ENCODE measurements at regions not wholly inside any gene's neighbourhood (a gene's known extent, or its start where the extent isn't known, plus 50 kb on each side); places are given as distances from the start of the nearest gene placed in this dataset.

DNA sequence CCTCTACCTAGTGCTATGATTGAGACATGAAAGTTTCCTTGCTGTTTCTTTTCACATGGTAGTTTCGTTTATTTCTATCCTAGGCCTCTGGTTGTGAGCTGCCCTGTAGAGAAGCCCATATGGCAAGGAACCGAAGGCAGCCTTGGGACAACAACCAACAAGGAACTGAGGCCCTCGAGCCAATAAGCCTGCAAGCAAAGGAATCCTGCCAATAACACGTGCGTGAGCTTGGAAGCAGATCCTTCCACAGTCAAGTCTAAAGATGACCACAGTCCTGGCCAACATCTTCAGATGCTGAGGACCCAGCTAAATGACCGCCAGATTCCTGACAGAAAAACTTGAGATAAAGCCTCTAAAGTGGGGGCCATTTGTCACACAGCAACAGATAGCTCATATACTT is 100.4 kb upstream of the FAM9B start:
- H3K36me3 Mint-ChIP-seq (ENCODE audit: low read depth, unreplicated experiment), result no peaks in the 10 kb centered on the region
- H3K4me1 Mint-ChIP-seq (ENCODE audit: unreplicated experiment), result no peaks in the 10 kb centered on the region
- H3K9me3 Mint-ChIP-seq (ENCODE audit: unreplicated experiment), result no peaks in the 10 kb centered on the region
- no peak for DNase-seq (ENCODE audit: low spot score)
- H3K27me3 Mint-ChIP-seq (ENCODE audit: unreplicated experiment), result peaks cover 2% of the 10 kb centered on the region
- no peak overlapping the region for H3K4me3 Mint-ChIP-seq (ENCODE audit: unreplicated experiment)
- TF ChIP-seq, protein P1, sequence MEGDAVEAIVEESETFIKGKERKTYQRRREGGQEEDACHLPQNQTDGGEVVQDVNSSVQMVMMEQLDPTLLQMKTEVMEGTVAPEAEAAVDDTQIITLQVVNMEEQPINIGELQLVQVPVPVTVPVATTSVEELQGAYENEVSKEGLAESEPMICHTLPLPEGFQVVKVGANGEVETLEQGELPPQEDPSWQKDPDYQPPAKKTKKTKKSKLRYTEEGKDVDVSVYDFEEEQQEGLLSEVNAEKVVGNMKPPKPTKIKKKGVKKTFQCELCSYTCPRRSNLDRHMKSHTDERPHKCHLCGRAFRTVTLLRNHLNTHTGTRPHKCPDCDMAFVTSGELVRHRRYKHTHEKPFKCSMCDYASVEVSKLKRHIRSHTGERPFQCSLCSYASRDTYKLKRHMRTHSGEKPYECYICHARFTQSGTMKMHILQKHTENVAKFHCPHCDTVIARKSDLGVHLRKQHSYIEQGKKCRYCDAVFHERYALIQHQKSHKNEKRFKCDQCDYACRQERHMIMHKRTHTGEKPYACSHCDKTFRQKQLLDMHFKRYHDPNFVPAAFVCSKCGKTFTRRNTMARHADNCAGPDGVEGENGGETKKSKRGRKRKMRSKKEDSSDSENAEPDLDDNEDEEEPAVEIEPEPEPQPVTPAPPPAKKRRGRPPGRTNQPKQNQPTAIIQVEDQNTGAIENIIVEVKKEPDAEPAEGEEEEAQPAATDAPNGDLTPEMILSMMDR (IDR thresholded peaks at IDR 0.05; ENCODE audit: unreplicated experiment), result no peak
- no peak overlapping the region for H3K27ac Mint-ChIP-seq (ENCODE audit: unreplicated experiment)

DNA sequence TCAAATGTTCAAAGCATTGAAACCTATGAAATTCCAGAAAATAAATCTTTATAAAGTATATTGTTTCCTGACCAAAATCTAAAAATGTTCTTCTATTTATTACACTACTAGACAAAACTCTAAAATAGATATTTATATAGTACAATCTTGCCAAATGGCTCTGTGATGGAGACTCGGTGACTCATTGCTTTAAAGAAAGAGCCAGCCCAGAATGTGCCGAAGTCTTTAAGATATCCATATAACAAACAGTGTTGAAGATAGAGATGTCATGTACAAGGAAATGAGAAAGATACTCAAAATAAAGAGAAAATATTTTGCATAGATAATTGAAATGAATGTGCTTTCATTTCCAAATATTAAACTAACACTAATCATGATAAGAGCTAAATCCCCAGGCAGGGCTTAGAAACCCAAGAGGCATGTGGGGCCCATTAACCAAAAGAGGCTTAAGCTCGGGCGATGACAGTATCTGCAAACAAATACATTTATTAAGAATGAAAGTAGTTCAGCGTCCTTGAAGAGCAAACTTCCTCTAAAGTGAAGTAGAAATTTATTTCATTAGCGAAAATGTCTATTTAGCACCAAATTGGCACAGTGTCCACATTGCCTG is 102.1 kb upstream of the FAM9B start:
- Mint-ChIP-seq H3K9me3 (ENCODE audit: unreplicated experiment) (no peaks in the 10 kb centered on the region), H3K27me3 (ENCODE audit: unreplicated experiment) (no peaks in the 10 kb centered on the region), H3K4me1 (ENCODE audit: unreplicated experiment) (no peaks in the 10 kb centered on the region), H3K4me3 (ENCODE audit: unreplicated experiment) (no peak overlapping the region), H3K36me3 (ENCODE audit: low read depth, unreplicated experiment) (no peaks in the 10 kb centered on the region), H3K27ac (ENCODE audit: unreplicated experiment) (no peak overlapping the region)
- TF ChIP-seq, protein P1 (IDR thresholded peaks at IDR 0.05; ENCODE audit: unreplicated experiment), result no peak
- DNase-seq (ENCODE audit: low spot score), result no peak

DNA sequence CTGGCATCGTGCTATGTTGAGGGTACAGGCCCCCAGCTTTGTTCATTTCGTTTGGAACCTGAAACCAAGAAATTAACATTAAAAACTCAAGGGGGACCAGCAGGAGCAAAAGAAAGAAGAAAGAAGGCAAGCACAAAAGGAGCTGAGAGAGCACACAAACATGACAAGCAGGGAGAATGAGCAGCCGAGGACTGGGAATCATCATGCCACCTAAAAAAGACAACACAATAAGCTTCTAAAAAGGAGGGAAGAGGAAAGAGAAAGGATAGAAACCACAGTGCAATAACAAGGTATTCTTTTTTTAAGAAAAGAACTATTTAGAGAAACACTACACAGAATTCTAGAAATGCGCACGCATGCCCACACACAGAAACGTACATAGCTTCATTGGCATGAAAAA is 103.2 kb upstream of the FAM9B start:
- no peaks in the 10 kb centered on the region for H3K4me1 Mint-ChIP-seq (ENCODE audit: unreplicated experiment)
- H3K27me3 Mint-ChIP-seq (ENCODE audit: unreplicated experiment), result no peaks in the 10 kb centered on the region
- H3K27ac Mint-ChIP-seq (ENCODE audit: unreplicated experiment), result no peak overlapping the region
- H3K36me3 Mint-ChIP-seq (ENCODE audit: low read depth, unreplicated experiment), result no peaks in the 10 kb centered on the region
- H3K9me3 Mint-ChIP-seq (ENCODE audit: unreplicated experiment), result no peaks in the 10 kb centered on the region
- H3K4me3 Mint-ChIP-seq (ENCODE audit: unreplicated experiment), result no peak overlapping the region
- no peak for DNase-seq (ENCODE audit: low spot score)
- TF ChIP-seq, protein P1 (IDR thresholded peaks at IDR 0.05; ENCODE audit: unreplicated experiment), result no peak

DNA sequence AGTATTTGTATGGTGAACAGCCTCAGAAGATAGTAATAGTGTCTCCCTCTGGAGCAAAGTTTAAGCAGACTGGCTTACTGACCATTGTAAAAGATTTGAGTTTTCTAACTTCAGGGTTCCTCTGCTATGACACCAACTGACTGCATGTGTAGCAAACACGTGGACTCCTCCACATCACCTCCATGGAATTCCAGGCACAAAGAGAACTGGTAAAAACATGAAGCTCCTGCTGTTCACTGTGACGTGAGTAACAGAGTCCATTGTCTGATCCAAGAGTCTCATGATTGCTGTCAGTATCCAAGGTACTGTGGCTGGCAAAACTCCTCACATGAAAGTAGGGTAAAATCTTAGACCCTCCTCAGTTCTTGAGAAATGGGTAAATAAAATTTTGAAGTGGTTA is 107.6 kb upstream of the FAM9B start:
- H3K36me3 Mint-ChIP-seq (ENCODE audit: low read depth, unreplicated experiment), result no peaks in the 10 kb centered on the region
- TF ChIP-seq, protein P1 (IDR thresholded peaks at IDR 0.05; ENCODE audit: unreplicated experiment), result no peak
- DNase-seq (ENCODE audit: low spot score), result no peak
- H3K9me3 Mint-ChIP-seq (ENCODE audit: unreplicated experiment), result no peaks in the 10 kb centered on the region
- H3K4me1 Mint-ChIP-seq (ENCODE audit: unreplicated experiment), result no peaks in the 10 kb centered on the region
- H3K27me3 Mint-ChIP-seq (ENCODE audit: unreplicated experiment), result no peaks in the 10 kb centered on the region
- H3K4me3 Mint-ChIP-seq (ENCODE audit: unreplicated experiment), result no peak overlapping the region
- no peak overlapping the region for H3K27ac Mint-ChIP-seq (ENCODE audit: unreplicated experiment)

DNA sequence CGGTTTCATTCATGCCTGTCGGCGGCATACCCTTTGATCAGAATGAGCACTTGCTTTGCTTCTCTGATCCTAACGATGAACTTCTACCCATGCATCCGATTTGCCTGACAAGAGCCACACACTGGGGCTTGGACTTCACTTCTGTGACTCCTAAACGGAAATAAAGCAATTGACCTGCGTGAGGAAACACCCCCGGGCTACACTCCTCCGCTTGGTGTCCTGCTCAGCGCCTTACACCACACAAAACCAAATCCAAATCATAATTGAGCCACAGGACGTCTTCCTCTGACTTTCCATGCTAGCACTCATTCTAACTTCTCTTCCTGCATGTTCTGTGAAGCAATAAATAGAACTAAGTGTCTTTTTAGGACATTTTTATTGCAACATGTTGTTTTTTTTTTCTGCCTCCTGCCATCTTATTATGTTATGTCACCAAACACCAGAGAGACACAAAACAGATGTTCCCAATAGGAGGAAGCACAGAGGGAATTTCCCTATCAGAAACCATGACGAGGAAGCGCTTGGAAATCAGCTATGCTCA is 110.8 kb upstream of the FAM9B start:
- H3K36me3 Mint-ChIP-seq (ENCODE audit: low read depth, unreplicated experiment), result no peaks in the 10 kb centered on the region
- H3K4me1 Mint-ChIP-seq (ENCODE audit: unreplicated experiment), result no peaks in the 10 kb centered on the region
- TF ChIP-seq, protein P1 (IDR thresholded peaks at IDR 0.05; ENCODE audit: unreplicated experiment), result no peak
- no peak overlapping the region for H3K27ac Mint-ChIP-seq (ENCODE audit: unreplicated experiment)
- H3K4me3 Mint-ChIP-seq (ENCODE audit: unreplicated experiment), result no peak overlapping the region
- H3K9me3 Mint-ChIP-seq (ENCODE audit: unreplicated experiment), result no peaks in the 10 kb centered on the region
- no peaks in the 10 kb centered on the region for H3K27me3 Mint-ChIP-seq (ENCODE audit: unreplicated experiment)
- DNase-seq (ENCODE audit: low spot score), result no peak
